ES-I3 (cell line): ENCODE measurements at regions not wholly inside any gene's neighbourhood (a gene's known extent, or its start where the extent isn't known, plus 50 kb on each side); places are given as distances from the start of the nearest gene placed in this dataset.
"Not testable (repeated sequence)": the region's sequence is repeated elsewhere in the genome, so short reads cannot be mapped to it uniquely, and the experiment has no call there.

ENCODE experiments used
- H3K36me3 ChIP-seq: 2 replicates; pipeline ENCODE4 v1.6.1; 2013; ENCODE audit warnings: mild to moderate bottlenecking, low read length, control low read depth, moderate library complexity; ENCODE audit not compliant: insufficient read depth
- H3K4me1 ChIP-seq: 2 replicates; pipeline ENCODE4 v1.6.1; 2013; ENCODE audit warnings: mild to moderate bottlenecking, control low read depth, low read length; ENCODE audit not compliant: insufficient read depth
- H3K9ac ChIP-seq: 2 replicates; pipeline ENCODE4 v1.6.1; 2013; ENCODE audit warnings: low read depth, mild to moderate bottlenecking, low read length, moderate library complexity
- H3K9me3 ChIP-seq: 2 replicates; pipeline ENCODE4 v1.6.1; 2013; ENCODE audit warnings: mild to moderate bottlenecking, low read length, moderate library complexity; ENCODE audit not compliant: control insufficient read depth, insufficient read depth

- Histone ChIP-seq H3K9ac (no peak overlapping the region), H3K36me3 (no peaks in the 10 kb centered on the region), H3K4me1 (peaks cover 5% of the 10 kb centered on the region), H3K9me3 (no peaks in the 10 kb centered on the region)
Measured at GRCh38 chr22:48485149-48486133, 1342.2 kb downstream of the BRD1 start.

GRCh38 chr22:48483764-48484528 is 1343.7 kb downstream of the BRD1 start:
- Histone ChIP-seq H3K36me3 (no peaks in the 10 kb centered on the region), H3K9me3 (no peaks in the 10 kb centered on the region), H3K4me1 (peaks cover 5% of the 10 kb centered on the region), H3K9ac (no peak overlapping the region)

- Histone ChIP-seq H3K9me3 (no peaks in the 10 kb centered on the region), H3K9ac (no peak overlapping the region), H3K36me3 (no peaks in the 10 kb centered on the region), H3K4me1 (peaks cover 5% of the 10 kb centered on the region)
Measured at GRCh38 chr22:48482771-48483170, 1344.9 kb downstream of the BRD1 start.

DNA sequence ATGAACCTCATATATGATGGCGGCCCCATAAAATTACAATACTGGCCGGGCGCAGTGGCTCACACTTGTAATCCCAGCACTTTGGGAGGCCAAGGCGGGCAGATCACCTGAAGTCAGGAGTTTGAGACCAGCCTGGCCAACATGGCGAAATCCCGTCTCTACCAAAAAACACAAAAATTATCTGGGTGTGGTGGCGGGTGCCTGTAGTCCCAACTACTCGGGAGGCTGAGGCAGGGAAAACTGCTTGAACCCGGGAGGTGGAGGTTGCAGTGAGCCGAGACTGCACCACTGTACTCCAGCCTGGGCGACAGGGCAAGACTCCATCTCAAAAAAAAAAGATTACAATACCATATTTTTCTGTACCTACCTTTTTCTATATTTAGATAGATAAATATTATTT is 1345.5 kb downstream of the BRD1 start:
- not testable (repeated sequence) for H3K36me3 ChIP-seq, H3K4me1 ChIP-seq, H3K9me3 ChIP-seq, H3K9ac ChIP-seq

GRCh38 chr22:48481748-48482147 is 1345.9 kb downstream of the BRD1 start:
- no peaks in the 10 kb centered on the region for H3K36me3 ChIP-seq
- peaks cover 5% of the 10 kb centered on the region for H3K4me1 ChIP-seq
- H3K9me3 ChIP-seq, result no peaks in the 10 kb centered on the region
- no peak overlapping the region for H3K9ac ChIP-seq

DNA sequence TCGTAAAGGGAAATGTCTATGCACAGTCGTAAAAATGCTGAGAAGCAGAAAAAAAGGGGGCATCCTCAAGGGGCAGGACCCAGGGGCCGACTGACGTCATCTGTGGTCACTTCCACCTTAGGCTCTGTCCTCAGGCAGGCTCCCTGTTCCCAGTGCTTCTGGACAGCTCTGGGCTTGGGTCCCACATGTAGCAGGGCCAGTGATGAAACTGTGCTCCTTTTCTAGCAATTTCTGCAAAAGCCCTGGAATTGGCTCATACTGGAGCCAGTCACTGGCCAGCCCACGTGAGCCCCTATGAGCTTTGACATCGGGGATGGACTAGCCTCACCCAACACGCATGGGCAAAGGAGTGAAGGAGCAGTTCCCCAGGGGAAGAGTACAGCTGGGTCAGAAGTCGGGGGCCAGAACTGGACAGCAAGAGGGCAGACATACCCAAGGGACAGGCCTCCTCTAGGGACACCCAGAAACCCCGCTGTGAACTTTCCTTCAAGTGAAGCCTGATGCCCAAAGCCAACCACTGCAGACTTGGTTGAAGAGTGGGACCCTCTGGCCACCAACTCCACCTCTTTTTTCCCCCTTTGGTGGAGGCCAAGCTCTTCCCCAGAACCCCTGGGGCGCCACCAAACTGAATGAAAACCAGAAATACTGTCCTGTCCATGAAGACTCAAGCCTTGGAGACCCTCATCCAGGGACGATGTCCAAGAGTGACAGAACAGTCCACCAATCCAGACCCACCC is 1349.0 kb downstream of the BRD1 start:
- Histone ChIP-seq H3K9me3 (no peaks in the 10 kb centered on the region), H3K36me3 (no peaks in the 10 kb centered on the region), H3K9ac (no peak overlapping the region), H3K4me1 (peaks cover 1% of the 10 kb centered on the region)

DNA sequence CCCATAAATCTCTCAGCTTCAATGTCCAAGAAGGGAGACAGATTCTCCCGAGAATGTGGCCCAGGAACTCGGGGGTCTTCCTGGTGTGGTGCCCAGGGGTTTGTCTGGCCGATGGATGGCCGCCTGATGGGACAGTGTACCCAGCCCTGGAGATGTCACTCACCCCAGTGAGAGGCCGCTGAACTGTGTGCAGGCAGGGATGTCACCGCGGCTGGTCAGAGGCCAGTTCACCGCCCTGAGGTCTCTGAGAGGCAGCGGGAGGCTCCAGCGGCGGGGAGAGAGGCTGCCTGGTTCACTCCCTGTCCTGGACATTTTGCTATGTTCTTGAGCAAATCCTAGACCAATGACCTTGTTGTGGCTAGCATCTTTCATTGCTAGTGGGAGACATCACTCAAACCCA is 1349.5 kb downstream of the BRD1 start:
- Histone ChIP-seq H3K4me1 (no peaks in the 10 kb centered on the region), H3K9me3 (no peaks in the 10 kb centered on the region), H3K36me3 (no peaks in the 10 kb centered on the region), H3K9ac (no peak overlapping the region)

DNA sequence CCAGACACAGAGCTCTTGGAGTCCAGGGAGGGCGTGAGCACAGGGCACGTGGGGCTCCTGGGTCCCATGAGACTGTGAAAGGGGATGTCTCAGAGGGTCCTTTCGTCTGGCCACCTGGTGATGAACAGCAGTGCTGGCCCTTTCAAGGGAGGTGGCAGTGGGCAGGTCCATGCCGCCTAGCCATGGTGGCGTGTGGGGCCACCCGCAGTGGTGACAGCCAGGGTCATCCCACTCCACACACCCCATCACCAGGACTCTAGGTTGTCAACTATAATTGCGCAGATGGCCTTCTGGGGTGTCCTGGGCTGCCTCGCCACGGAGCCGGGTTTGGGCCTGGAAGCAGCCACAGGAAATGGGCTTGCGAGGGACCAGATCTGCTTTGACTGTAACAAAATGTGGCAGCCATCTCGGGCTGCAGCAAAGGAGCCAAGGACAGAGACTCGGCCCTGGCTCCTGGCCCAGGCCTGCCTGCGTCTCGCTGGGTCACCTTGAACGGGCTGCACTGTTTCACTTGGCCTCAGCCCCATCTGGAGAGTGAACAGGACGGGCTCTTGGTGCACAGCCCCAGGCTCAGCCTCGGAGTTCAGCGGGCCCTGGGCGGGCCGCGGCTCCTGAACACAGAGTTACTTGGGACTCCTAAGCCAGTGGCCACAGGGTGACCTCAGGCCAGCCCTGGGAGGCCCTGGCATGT is 1350.5 kb downstream of the BRD1 start:
- no peaks in the 10 kb centered on the region for H3K9me3 ChIP-seq
- no peaks in the 10 kb centered on the region for H3K4me1 ChIP-seq
- H3K36me3 ChIP-seq, result no peaks in the 10 kb centered on the region
- no peak overlapping the region for H3K9ac ChIP-seq

- Histone ChIP-seq H3K4me1 (no peaks in the 10 kb centered on the region), H3K36me3 (no peaks in the 10 kb centered on the region), H3K9ac (no peak overlapping the region), H3K9me3 (no peaks in the 10 kb centered on the region)
Measured at GRCh38 chr22:48476577-48476976, 1351.1 kb downstream of the BRD1 start.

- Histone ChIP-seq H3K4me1 (no peaks in the 10 kb centered on the region), H3K36me3 (no peaks in the 10 kb centered on the region), H3K9me3 (no peaks in the 10 kb centered on the region), H3K9ac (no peak overlapping the region)
Measured at GRCh38 chr22:48475661-48476345, 1351.9 kb downstream of the BRD1 start.

GRCh38 chr22:48474881-48475280 is 1352.8 kb downstream of the BRD1 start:
- Histone ChIP-seq H3K9ac (no peak overlapping the region), H3K36me3 (no peaks in the 10 kb centered on the region), H3K9me3 (no peaks in the 10 kb centered on the region), H3K4me1 (no peaks in the 10 kb centered on the region)

- Histone ChIP-seq H3K36me3 (no peaks in the 10 kb centered on the region), H3K4me1 (no peaks in the 10 kb centered on the region), H3K9me3 (no peaks in the 10 kb centered on the region), H3K9ac (no peak overlapping the region)
Measured at GRCh38 chr22:48473202-48473601, 1354.5 kb downstream of the BRD1 start.

GRCh38 chr22:48464246-48464645 is 1363.4 kb downstream of the BRD1 start:
- no peaks in the 10 kb centered on the region for H3K36me3 ChIP-seq
- H3K4me1 ChIP-seq, result no peaks in the 10 kb centered on the region
- H3K9me3 ChIP-seq, result no peaks in the 10 kb centered on the region
- no peak overlapping the region for H3K9ac ChIP-seq
